Muscle of leg (tissue), 3 donors: ENCODE measurements at regions not wholly inside any gene's neighbourhood (a gene's known extent, or its start where the extent isn't known, plus 50 kb on each side); places are given as distances from the start of the nearest gene placed in this dataset.

Source experiments
- DNase-seq: peaks from one replicate; pipeline ENCODE4 v3.0.0; 2013
- H3K27ac ChIP-seq: one replicate; pipeline ENCODE4 v1.5.1; 2013; ENCODE audit warnings: mild to moderate bottlenecking, low read length, control low read depth
- H3K27me3 ChIP-seq: one replicate; pipeline ENCODE4 v1.6.1; 2013; ENCODE audit warnings: low read length; ENCODE audit not compliant: control insufficient read depth, insufficient read depth
- H3K36me3 ChIP-seq: one replicate; pipeline ENCODE4 v1.6.1; 2013; ENCODE audit warnings: low read length; ENCODE audit not compliant: control insufficient read depth, insufficient read depth
- H3K4me1 ChIP-seq: one replicate; pipeline ENCODE4 v1.6.1; 2013; ENCODE audit warnings: low read length; ENCODE audit not compliant: control insufficient read depth, insufficient read depth
- H3K4me3 ChIP-seq: one replicate; pipeline ENCODE4 v1.5.1; 2013; ENCODE audit warnings: low read length, control low read depth
- H3K9me3 ChIP-seq: replicated peaks from 2 replicates; pipeline ENCODE4 v1.6.1; 2013; ENCODE audit warnings: low read depth, low read length; ENCODE audit not compliant: control insufficient read depth
- WGBS: methylation state at CpG from one replicate; pipeline ENCODE4 v1.1.5; 2013; ENCODE audit warnings: missing lambda C conversion rate; ENCODE audit not compliant: insufficient coverage; 5-methylcytosine and 5-hydroxymethylcytosine counted together

DNA sequence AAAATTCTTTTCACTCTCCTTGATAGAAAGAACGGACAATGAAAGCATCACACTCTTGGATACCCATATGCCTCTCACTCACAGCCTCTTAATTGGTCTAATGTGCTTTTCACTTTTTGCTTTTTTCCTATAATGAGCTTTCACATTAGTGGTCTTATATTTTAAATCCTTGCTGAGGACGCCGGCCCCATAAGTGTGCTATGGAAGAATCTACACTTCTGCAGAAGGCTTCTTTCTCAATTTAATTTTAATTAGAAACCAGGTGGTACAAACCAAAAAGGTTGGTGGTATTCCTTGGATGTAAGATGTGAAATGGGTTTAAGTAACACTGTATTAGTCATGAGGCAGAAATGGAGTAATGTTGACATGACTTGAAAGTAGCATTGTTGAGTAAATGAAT, 190.6 kb upstream of the NFIA start:
- Histone ChIP-seq H3K4me3 (no peak overlapping the region), H3K27me3 (no peaks in the 10 kb centered on the region), H3K9me3 (no peaks in the 10 kb centered on the region), H3K27ac (no peak overlapping the region), H3K36me3 (no peaks in the 10 kb centered on the region), H3K4me1 (peaks cover 27% of the 10 kb centered on the region)
- WGBS: no CpG with 5 or more reads among the region's 3 CpGs
- no peak for DNase-seq

DNA sequence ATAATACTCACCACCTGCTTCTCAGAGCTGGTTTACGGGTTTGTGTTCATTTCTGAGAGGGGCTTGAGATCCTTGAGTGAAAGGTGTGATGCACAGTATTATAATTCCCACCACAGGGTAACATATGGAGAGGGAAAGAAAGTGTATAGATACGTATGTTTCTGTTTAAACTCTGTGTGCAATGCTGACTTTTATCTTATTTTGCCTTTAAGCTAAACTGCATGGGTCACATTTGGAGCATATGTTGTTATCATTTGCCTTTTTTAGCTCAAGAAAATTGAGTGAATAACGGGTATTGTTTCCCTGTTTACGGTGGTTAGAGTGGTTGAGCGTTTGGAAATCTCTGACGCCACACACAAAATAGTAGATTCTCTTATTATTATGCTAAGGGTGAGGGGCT, 191.1 kb upstream of the NFIA start:
- no peaks in the 10 kb centered on the region for H3K9me3 ChIP-seq
- no peak for DNase-seq
- no peak overlapping the region for H3K27ac ChIP-seq
- H3K4me3 ChIP-seq: no peak overlapping the region
- H3K4me1 ChIP-seq: peaks cover 26% of the 10 kb centered on the region
- H3K36me3 ChIP-seq: no peaks in the 10 kb centered on the region
- no peaks in the 10 kb centered on the region for H3K27me3 ChIP-seq
- WGBS: no CpG with 5 or more reads among the region's 6 CpGs

DNA sequence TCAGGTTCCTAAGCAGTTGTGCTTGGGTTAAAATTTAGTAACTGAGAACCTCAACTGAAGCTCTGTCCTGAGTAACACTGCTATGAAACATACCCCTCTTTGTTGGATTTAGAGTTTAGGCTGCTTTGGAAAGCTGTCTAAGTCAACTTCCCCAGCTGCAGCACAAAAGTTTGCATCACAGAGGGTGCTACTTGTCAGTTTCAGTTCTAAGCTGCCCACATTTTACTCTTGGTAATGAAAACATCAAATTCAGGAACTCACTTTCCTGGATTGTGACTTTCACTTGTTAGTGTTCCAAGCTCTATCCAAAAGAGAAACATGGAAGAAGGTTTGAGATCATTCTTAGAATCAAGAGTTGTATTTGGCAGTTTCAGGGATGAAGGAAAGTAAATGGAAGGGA, 191.7 kb upstream of the NFIA start:
- Histone ChIP-seq H3K36me3 (no peaks in the 10 kb centered on the region), H3K4me1 (peaks cover 24% of the 10 kb centered on the region), H3K27ac (no peak overlapping the region), H3K4me3 (no peak overlapping the region), H3K27me3 (no peaks in the 10 kb centered on the region), H3K9me3 (no peaks in the 10 kb centered on the region)
- peak; percentile 39 for DNase-seq

DNA sequence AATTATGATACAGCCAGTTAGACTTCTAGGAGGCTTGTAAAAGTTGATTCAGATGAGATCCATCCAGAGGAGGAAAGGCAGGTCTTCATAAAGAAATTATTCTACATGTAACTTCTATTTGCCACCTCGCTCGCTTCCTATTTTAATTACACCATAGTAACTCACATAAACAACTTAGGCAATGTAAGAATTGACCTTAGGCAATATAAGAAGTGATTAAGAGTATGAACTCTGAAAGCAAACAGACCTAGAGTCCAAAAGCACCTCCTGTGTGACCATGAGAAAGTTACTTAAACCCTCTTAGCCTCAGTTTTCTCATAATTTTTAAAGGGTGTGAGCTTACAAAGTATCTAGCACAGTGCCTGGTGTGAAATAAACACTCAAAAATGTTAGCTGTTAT, 192.7 kb upstream of the NFIA start:
- Histone ChIP-seq H3K9me3 (no peaks in the 10 kb centered on the region), H3K4me3 (no peak overlapping the region), H3K27me3 (no peaks in the 10 kb centered on the region), H3K4me1 (peaks cover 19% of the 10 kb centered on the region), H3K36me3 (no peaks in the 10 kb centered on the region), H3K27ac (no peak overlapping the region)
- no CpG with 5 or more reads among the region's 2 CpGs for WGBS
- DNase-seq: no peak

DNA sequence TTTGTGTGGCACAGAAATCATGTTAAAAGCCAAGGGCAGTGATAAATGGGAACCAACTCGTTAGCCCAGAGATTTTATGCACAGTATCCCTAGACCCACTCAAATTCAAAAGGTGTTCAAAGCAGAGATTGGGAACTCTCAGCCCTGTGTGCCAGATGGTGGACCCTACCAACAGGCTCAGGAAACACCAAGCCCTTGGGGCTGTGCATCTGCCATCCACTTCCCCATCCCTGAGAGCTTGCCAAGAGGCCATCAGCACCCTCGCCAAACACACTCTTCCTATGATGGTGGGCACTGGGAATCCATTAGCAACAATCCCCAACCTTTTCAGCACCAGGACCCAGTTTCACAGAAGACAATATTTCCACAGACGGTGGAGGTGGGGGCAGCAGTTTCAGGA, 194.2 kb upstream of the NFIA start:
- WGBS: 80% methylated on average over 2 of the region's 3 CpGs
- no peak for DNase-seq
- Histone ChIP-seq H3K36me3 (no peaks in the 10 kb centered on the region), H3K27ac (no peak overlapping the region), H3K4me3 (no peak overlapping the region), H3K4me1 (peaks cover 11% of the 10 kb centered on the region), H3K27me3 (no peaks in the 10 kb centered on the region), H3K9me3 (no peaks in the 10 kb centered on the region)

DNA sequence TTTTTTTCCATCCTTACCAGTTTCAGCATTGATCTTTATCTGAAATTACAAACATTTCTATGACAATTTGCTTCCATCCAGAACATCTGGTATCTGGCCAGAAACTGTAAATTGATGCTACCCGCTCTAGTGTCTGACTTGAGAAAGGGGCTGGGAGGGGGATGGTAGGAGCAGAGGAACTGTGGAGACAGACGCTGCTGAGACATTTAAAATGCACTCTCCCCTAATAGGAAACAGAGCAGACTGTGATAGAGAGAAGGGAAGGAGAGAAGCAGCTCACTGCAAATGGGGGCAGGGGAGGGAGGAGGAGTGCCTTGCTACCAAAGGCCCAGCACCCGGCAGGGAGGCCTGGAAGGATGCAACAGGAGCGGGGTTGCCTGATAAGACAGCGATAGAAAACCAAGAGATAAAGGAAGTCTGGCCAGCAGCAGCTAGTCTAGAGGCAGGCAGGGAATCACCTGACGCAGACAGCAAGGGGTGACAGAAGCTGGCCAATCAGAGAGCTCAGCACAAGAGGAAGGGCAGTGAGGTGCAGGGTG, 195.5 kb upstream of the NFIA start:
- peaks cover 6% of the 10 kb centered on the region for H3K4me1 ChIP-seq
- H3K27ac ChIP-seq: no peak overlapping the region
- no peaks in the 10 kb centered on the region for H3K27me3 ChIP-seq
- no peak for DNase-seq
- no peaks in the 10 kb centered on the region for H3K36me3 ChIP-seq
- no peak overlapping the region for H3K4me3 ChIP-seq
- 47% methylated on average over 4 of the region's 6 CpGs for WGBS
- no peaks in the 10 kb centered on the region for H3K9me3 ChIP-seq

DNA sequence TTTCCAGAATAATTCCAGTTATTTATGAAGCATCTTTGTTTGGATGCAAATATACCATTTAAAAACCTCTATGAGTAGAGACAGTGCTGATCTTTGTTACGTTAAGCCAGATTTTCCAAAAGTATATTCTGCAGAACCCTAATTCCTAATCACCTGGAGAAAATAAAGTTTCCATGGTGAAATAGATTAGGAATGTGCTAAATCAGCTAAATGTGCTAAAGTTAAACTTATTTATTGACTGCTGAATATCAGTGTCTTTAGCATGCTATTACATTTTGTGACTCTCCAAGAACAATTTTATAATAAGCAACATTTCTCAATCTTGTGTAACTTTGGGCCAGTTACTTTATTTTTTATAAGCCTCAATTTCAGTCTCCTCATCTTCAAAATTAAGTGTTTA, 196.3 kb upstream of the NFIA start:
- no peak for DNase-seq
- H3K4me3 ChIP-seq: no peak overlapping the region
- no CpG with 5 or more reads among the region's 1 CpG for WGBS
- H3K27ac ChIP-seq: no peak overlapping the region
- H3K9me3 ChIP-seq: no peaks in the 10 kb centered on the region
- no peaks in the 10 kb centered on the region for H3K36me3 ChIP-seq
- no peaks in the 10 kb centered on the region for H3K27me3 ChIP-seq
- peaks cover 6% of the 10 kb centered on the region for H3K4me1 ChIP-seq

DNA sequence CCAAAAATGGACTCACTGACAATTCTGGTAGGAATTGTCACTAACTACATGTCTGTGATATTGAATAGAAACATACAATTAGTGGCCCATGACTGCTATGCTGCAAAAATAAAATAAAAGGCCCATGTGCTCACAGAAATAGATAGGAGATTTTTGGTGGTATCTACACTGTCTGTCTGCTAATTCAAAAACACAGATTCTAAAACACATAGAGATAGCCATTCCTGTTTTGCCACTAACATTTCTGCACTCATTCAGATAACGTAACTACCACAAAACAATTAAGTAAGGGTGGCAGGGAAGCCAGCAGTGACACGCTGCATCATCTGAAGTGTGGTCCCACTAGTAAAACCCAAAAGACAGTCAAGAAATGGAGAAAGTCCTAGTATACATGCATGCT, 202.2 kb upstream of the NFIA start:
- no CpG with 5 or more reads among the region's 2 CpGs for WGBS
- no peak overlapping the region for H3K4me3 ChIP-seq
- H3K27me3 ChIP-seq: no peaks in the 10 kb centered on the region
- H3K27ac ChIP-seq: no peak overlapping the region
- H3K4me1 ChIP-seq: no peaks in the 10 kb centered on the region
- H3K36me3 ChIP-seq: no peaks in the 10 kb centered on the region
- no peaks in the 10 kb centered on the region for H3K9me3 ChIP-seq
- no peak for DNase-seq

DNA sequence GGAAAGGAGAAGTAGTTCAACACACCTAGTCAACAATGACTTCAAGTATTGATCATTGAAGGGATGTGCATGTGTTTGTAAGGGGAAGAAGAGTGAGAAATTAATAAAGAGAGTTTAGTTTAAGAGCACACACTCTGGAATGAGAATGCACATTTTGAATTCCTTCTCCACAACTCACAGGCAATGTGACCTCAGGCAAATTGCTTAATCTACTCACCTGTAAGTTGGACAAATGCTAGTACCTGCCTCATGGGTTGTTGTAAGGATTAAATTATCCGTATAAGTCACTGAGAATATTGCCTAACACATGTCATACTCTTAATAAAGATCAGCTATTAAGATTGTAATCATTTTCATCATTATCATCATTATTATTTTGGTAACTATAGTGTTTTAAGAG, 204.0 kb upstream of the NFIA start:
- Histone ChIP-seq H3K9me3 (no peaks in the 10 kb centered on the region), H3K4me3 (no peak overlapping the region), H3K36me3 (no peaks in the 10 kb centered on the region), H3K4me1 (no peaks in the 10 kb centered on the region), H3K27ac (no peak overlapping the region), H3K27me3 (no peaks in the 10 kb centered on the region)
- WGBS: no CpG with 5 or more reads among the region's 1 CpG
- no peak for DNase-seq

DNA sequence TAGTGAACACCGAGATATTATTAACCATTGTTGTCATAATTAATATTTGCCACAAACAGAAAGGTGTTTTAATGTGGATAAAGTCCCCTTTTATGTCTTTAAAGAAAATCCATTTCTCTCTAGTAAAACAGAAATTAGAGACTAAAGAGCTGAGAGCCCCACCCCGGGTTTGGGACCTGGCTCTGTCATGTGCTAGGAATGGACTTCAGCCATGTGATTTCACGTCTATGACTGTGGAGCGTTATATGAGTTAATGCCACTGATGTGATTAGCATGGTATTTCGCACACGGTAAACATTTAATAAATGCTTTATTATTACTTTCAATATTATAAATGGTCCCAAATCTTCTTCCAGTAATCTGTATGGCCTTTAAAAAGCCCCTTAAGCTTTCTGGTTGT, 205.0 kb upstream of the NFIA start:
- Histone ChIP-seq H3K27me3 (no peaks in the 10 kb centered on the region), H3K4me3 (no peak overlapping the region), H3K4me1 (peaks cover 2% of the 10 kb centered on the region), H3K27ac (no peak overlapping the region), H3K9me3 (no peaks in the 10 kb centered on the region), H3K36me3 (no peaks in the 10 kb centered on the region)
- DNase-seq: no peak
- WGBS: no CpG with 5 or more reads among the region's 6 CpGs

DNA sequence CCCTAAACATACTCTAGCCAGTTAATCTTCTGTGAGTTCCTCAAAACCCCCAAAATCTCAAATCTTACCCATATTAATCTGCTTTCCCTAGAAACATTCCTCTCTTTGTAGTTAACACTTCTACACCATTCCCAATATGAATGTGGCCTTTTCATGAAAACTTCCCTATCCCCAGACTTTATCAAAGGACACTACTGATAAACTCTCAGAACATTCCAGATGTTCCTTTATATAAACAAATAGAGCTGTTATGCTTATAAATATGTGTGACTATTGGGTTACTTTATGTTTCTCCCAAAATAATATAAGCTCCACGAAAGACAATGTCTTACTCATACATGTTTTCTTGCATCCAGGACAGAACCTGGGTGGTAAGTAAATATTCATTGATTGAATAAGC, 205.4 kb upstream of the NFIA start:
- WGBS: no CpG with 5 or more reads among the region's 1 CpG
- no peak overlapping the region for H3K4me3 ChIP-seq
- no peaks in the 10 kb centered on the region for H3K27me3 ChIP-seq
- no peak for DNase-seq
- no peaks in the 10 kb centered on the region for H3K9me3 ChIP-seq
- H3K4me1 ChIP-seq: peaks cover 2% of the 10 kb centered on the region
- no peaks in the 10 kb centered on the region for H3K36me3 ChIP-seq
- no peak overlapping the region for H3K27ac ChIP-seq
